ENCODE measurements at regions not wholly inside any gene's neighbourhood (a gene's known extent, or its start where the extent isn't known, plus 50 kb on each side); places are given as distances from the start of the nearest gene placed in this dataset.

DNA sequence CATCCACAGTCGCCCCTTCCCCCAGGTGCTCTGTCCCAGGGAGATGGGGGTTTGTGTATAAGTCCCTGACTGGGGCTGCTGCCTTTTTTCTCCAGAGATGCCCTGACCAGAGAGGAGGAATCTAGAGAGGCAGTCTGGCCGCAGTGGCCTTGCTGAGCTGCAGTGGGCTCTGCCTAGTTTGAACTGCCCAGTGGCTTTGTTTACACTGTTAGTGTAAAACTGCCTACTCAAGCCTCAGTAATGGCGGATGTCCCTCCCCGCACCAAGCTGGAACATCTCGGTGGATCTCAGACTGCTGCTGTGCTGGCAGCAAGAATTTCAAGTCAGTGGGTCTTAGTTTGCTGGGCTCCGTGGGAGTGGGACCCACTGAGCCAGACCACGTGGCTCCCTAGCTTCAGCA, 102.6 kb upstream of the GIMD1 start:
- Histone ChIP-seq H3K4me2 (ENCODE audit: control insufficient read depth, insufficient read depth) (no peak overlapping the region), H4K20me1 (ENCODE audit: control insufficient read depth, insufficient read depth) (no peaks in the 10 kb centered on the region), H2AFZ (ENCODE audit: control insufficient read depth, low read depth, low read length) (no peak overlapping the region), H3K27ac (ENCODE audit: control insufficient read depth, insufficient read depth) (no peak overlapping the region), H3K9ac (ENCODE audit: control insufficient read depth, insufficient read depth, low read length) (no peak overlapping the region), H3K4me1 (ENCODE audit: control insufficient read depth, insufficient read depth, low read length) (no peaks in the 10 kb centered on the region), H3K36me3 (ENCODE audit: control insufficient read depth in 2 of 2, insufficient read depth in 2 of 2, low read length in 1 of 2) (no peaks in the 10 kb centered on the region), H3K79me2 (ENCODE audit: control insufficient read depth, insufficient read depth, low read length) (no peaks in the 10 kb centered on the region), H3K27me3 (replicated peaks in 1 of 2; ENCODE audit: control insufficient read depth in 2 of 2, insufficient read depth in 2 of 2, low read length in 1 of 2) (no peaks in the 10 kb centered on the region), H3K9me3 (replicated peaks; ENCODE audit: control insufficient read depth, insufficient read depth, low read length) (no peaks in the 10 kb centered on the region), H3K4me3 (no peak overlapping the region)
- CTCF ChIA-PET, result no interaction called here
- DNase-seq (ENCODE audit: low read depth, low spot score) (no peak), ATAC-seq (no peak), FAIRE-seq (no peak)
- intact Hi-C loops (cut with micrococcal nuclease; ENCODE audit: unreplicated experiment), result no loop called here
- WGBS (ENCODE audit: insufficient coverage, insufficient replicate concordance, low lambda C conversion rate, missing lambda C conversion rate), result 34% methylated on average over 7 of the region's 7 CpGs
- in situ Hi-C loops (cut with MboI), result no loop called here
- POLR2A ChIA-PET, result no interaction called here
- RAD21 ChIA-PET (ENCODE audit: unreplicated experiment), result no interaction called here
- SMC1A ChIA-PET (ENCODE audit: uncharacterized antibody, unreplicated experiment), result no interaction called here
- BruUV-seq (replicated peaks), result no TSS peak
- TF ChIP-seq, protein P1, sequence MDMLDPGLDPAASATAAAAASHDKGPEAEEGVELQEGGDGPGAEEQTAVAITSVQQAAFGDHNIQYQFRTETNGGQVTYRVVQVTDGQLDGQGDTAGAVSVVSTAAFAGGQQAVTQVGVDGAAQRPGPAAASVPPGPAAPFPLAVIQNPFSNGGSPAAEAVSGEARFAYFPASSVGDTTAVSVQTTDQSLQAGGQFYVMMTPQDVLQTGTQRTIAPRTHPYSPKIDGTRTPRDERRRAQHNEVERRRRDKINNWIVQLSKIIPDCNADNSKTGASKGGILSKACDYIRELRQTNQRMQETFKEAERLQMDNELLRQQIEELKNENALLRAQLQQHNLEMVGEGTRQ (IDR thresholded peaks at IDR 0.05; ENCODE audit: borderline replicate concordance, low read depth, low read length), result no peak
- TF ChIP-seq, protein P2, sequence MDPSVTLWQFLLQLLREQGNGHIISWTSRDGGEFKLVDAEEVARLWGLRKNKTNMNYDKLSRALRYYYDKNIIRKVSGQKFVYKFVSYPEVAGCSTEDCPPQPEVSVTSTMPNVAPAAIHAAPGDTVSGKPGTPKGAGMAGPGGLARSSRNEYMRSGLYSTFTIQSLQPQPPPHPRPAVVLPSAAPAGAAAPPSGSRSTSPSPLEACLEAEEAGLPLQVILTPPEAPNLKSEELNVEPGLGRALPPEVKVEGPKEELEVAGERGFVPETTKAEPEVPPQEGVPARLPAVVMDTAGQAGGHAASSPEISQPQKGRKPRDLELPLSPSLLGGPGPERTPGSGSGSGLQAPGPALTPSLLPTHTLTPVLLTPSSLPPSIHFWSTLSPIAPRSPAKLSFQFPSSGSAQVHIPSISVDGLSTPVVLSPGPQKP (IDR thresholded peaks at IDR 0.05; ENCODE audit: low read depth, low read length), result no peak
- TF ChIP-seq, protein P3, sequence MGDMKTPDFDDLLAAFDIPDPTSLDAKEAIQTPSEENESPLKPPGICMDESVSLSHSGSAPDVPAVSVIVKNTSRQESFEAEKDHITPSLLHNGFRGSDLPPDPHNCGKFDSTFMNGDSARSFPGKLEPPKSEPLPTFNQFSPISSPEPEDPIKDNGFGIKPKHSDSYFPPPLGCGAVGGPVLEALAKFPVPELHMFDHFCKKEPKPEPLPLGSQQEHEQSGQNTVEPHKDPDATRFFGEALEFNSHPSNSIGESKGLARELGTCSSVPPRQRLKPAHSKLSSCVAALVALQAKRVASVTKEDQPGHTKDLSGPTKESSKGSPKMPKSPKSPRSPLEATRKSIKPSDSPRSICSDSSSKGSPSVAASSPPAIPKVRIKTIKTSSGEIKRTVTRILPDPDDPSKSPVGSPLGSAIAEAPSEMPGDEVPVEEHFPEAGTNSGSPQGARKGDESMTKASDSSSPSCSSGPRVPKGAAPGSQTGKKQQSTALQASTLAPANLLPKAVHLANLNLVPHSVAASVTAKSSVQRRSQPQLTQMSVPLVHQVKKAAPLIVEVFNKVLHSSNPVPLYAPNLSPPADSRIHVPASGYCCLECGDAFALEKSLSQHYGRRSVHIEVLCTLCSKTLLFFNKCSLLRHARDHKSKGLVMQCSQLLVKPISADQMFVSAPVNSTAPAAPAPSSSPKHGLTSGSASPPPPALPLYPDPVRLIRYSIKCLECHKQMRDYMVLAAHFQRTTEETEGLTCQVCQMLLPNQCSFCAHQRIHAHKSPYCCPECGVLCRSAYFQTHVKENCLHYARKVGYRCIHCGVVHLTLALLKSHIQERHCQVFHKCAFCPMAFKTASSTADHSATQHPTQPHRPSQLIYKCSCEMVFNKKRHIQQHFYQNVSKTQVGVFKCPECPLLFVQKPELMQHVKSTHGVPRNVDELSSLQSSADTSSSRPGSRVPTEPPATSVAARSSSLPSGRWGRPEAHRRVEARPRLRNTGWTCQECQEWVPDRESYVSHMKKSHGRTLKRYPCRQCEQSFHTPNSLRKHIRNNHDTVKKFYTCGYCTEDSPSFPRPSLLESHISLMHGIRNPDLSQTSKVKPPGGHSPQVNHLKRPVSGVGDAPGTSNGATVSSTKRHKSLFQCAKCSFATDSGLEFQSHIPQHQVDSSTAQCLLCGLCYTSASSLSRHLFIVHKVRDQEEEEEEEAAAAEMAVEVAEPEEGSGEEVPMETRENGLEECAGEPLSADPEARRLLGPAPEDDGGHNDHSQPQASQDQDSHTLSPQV (IDR thresholded peaks at IDR 0.05), result no peak
- TF ChIP-seq ZBTB11 (CRISPR knock-in tag; IDR thresholded peaks at IDR 0.05), result no peak
- TF ChIP-seq SUZ12 (IDR thresholded peaks at IDR 0.05; ENCODE audit: unreplicated experiment), result no peak
- no peak for TF ChIP-seq EP300 (IDR thresholded peaks at IDR 0.05; ENCODE audit: borderline replicate concordance in 1 of 2, control insufficient read depth in 1 of 2, low read depth in 2 of 2, low read length in 2 of 2)
- TF ChIP-seq WRNIP1 (IDR thresholded peaks at IDR 0.05; ENCODE audit: borderline replicate concordance, low read depth, low read length), result no peak
- TF ChIP-seq SIX5 (IDR thresholded peaks at IDR 0.05; ENCODE audit: low read depth, low read length, severe bottlenecking), result no peak
- TF ChIP-seq IKZF2 (IDR thresholded peaks at IDR 0.05), result no peak
- TF ChIP-seq FOXM1 (IDR thresholded peaks at IDR 0.05; ENCODE audit: low read depth, low read length), result no peak
- no peak for TF ChIP-seq USF1 (IDR thresholded peaks at IDR 0.05; ENCODE audit: borderline replicate concordance, extremely low read length, insufficient read depth, low read depth, low read length)
- TF ChIP-seq CHD1 (IDR thresholded peaks at IDR 0.05; ENCODE audit: low read depth, low read length), result no peak
- no peak for TF ChIP-seq BACH1 (IDR thresholded peaks at IDR 0.05; ENCODE audit: borderline replicate concordance)
